Ectodermal cell (in vitro differentiated cells): ENCODE measurements at regions not wholly inside any gene's neighbourhood (a gene's known extent, or its start where the extent isn't known, plus 50 kb on each side); places are given as distances from the start of the nearest gene placed in this dataset.
"Not testable (repeated sequence)": the region's sequence is repeated elsewhere in the genome, so short reads cannot be mapped to it uniquely, and the experiment has no call there.

Source experiments
- H3K27ac ChIP-seq: 2 replicates; pipeline ENCODE4 v1.7.0; 2013; ENCODE audit warnings: mild to moderate bottlenecking, low read depth, low read length; ENCODE audit not compliant: insufficient read depth, poor library complexity, severe bottlenecking
- H3K27me3 ChIP-seq: 2 replicates; pipeline ENCODE4 v1.7.0; 2013; ENCODE audit warnings: mild to moderate bottlenecking, low read length; ENCODE audit not compliant: insufficient read depth, control insufficient read depth, poor library complexity, severe bottlenecking
- H3K36me3 ChIP-seq: one replicate; pipeline ENCODE4 v1.7.0; 2013; ENCODE audit warnings: low read length; ENCODE audit not compliant: control insufficient read depth, insufficient read depth
- H3K4me1 ChIP-seq: one replicate; pipeline ENCODE4 v1.7.0; 2013; ENCODE audit warnings: low read length; ENCODE audit not compliant: control insufficient read depth, insufficient read depth
- H3K4me3 ChIP-seq: 2 replicates; pipeline ENCODE4 v1.7.0; 2013; ENCODE audit warnings: low read depth, low read length, control low read depth; ENCODE audit not compliant: insufficient read depth
- H3K9me3 ChIP-seq: 2 replicates; pipeline ENCODE4 v1.7.0; 2013; ENCODE audit warnings: mild to moderate bottlenecking, low read length, moderate library complexity; ENCODE audit not compliant: control insufficient read depth
- WGBS, 2 experiments: methylation state at CpG; one replicate each; pipeline ENCODE4 v1.1.7; 2013; ENCODE audit warnings: missing lambda C conversion rate in 2 of 2; 5-methylcytosine and 5-hydroxymethylcytosine counted together

DNA sequence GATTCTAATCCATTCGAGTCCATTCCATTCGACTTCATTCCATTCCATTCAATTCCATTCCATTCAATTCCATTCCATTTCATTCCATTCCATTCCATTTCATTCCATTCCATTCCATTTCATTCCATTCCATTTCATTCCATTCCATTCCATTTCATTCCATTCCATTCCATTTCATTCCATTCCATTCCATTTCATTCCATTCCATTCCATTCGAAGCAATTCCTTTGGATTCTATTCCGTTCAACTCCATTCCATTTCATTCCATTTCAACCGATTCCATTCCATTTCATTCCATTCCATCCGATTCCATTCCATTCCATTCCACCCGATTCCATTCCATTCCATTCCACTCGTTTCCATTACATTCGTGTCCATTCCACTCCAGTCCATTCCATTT is 2583.2 kb upstream of the TPTE start:
- H3K4me3 ChIP-seq, H3K36me3 ChIP-seq, H3K4me1 ChIP-seq, H3K27me3 ChIP-seq, H3K27ac ChIP-seq: not testable (repeated sequence)
- H3K9me3 ChIP-seq, result peaks cover 51% of the 10 kb centered on the region
- WGBS, 2 experiments, result 77 to 78% methylated on average over 9 of the region's 9 CpGs

DNA sequence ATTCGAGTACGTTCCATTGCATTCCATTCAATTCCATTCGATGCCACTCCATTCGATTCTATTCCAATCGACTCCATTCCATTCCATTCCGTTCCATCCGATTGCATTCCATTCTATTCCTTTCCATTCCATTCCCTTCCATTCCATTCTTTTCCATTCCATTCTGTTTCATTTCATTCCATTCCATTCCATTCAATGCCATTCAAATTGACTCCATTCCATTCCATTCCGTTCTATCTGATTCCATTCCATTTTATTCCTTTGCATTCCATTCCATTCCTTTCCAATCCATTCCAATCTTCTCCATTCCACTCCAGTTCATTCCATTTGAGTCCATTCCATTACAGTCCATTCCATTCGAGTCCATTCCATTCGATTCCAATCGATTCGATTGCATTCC is 2580.0 kb upstream of the TPTE start:
- not testable (repeated sequence) for H3K27me3 ChIP-seq, H3K4me3 ChIP-seq, H3K36me3 ChIP-seq, H3K4me1 ChIP-seq, H3K27ac ChIP-seq
- H3K9me3 ChIP-seq, result peaks cover 49% of the 10 kb centered on the region
- 78 to 79% methylated on average over 12 of the region's 12 CpGs for WGBS, 2 experiments

DNA sequence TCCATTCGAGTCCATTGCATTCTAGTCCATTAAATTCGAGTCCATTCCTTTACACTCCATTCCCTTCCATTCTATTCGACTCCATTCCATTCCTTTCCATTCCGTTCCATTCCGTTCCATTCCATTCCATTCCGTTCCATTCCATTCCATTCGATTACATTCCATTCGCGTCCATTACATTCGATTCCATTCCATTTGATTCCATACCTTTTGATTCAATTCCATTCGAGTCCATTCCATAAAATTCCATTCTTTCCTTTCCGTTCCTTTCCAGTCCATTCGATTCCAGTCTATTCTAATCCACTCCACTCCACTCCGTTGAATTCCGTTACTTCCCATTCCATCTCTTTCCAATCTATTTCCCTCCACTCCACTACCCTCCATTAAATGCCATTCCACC is 2579.2 kb upstream of the TPTE start:
- H3K27me3 ChIP-seq, H3K27ac ChIP-seq, H3K4me3 ChIP-seq, H3K4me1 ChIP-seq, H3K36me3 ChIP-seq: not testable (repeated sequence)
- 78% methylated on average over 15 of the region's 15 CpGs for WGBS, 2 experiments
- H3K9me3 ChIP-seq, result peaks cover 53% of the 10 kb centered on the region

DNA sequence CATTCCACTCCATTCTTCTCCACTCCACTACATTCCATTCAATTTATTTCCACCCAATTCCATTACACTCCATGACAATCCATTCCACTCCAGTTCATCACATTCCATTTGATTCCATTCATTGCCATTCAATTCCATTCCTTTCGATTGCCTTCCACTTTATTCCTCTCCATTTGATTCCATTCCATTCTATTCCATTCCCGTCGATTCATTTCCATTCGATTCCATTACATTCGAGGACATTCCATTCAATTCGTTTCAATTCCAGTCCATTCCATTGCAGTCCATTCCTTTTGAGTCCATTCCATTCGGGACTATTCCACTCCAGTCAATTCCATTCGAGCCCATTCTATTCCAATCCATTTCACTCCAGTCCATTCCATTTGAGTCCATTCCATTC is 2577.8 kb upstream of the TPTE start:
- H3K9me3 ChIP-seq, result peaks cover 52% of the 10 kb centered on the region
- not testable (repeated sequence) for H3K4me1 ChIP-seq, H3K4me3 ChIP-seq, H3K36me3 ChIP-seq, H3K27ac ChIP-seq, H3K27me3 ChIP-seq
- 80 to 81% methylated on average over 8 of the region's 8 CpGs for WGBS, 2 experiments

DNA sequence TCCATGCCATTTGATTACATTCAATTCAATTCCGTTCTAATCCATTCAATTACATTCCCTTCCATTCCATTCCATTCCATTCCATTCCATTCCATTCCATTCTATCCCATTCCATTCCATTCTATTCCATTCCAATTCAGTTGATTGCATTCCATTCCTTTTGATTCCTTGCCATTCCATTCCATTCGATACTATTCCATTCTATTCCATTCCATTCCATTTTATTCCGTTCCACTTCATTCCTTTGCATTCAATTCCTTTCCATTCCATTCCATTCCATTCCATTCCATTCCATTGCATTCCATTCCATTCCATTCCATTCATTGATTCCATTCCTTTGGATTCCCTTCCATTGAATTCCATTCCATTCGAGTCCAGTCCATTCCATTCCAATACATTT is 2574.0 kb upstream of the TPTE start:
- H3K27ac ChIP-seq, result no peak overlapping the region
- no peak overlapping the region for H3K4me3 ChIP-seq
- H3K36me3 ChIP-seq, result no peaks in the 10 kb centered on the region
- 64% methylated on average over 4 of the region's 4 CpGs for WGBS, 2 experiments
- peaks cover 69% of the 10 kb centered on the region for H3K9me3 ChIP-seq
- no peaks in the 10 kb centered on the region for H3K4me1 ChIP-seq
- no peaks in the 10 kb centered on the region for H3K27me3 ChIP-seq

DNA sequence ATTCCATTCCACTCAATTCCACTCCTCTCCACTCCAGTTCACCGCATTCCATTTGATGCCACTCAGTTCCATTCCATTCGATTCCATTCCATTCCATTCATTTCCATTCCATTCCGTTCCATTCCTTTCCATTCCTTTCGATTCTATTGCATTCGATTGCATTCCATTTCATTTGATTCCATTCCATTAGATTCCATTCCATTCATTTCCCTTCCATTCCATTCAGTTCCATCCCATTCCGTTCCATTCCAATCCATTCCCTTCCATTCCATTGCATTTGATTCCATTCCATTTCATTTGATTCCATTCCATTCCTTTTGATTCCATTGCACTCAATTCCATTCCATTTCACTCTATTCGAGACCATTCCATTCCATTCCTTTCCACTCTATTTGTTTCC is 2572.7 kb upstream of the TPTE start:
- H3K36me3 ChIP-seq, H3K4me3 ChIP-seq, H3K27ac ChIP-seq, H3K4me1 ChIP-seq, H3K27me3 ChIP-seq: not testable (repeated sequence)
- WGBS, 2 experiments, result 79 to 80% methylated on average over 7 of the region's 7 CpGs
- peaks cover 75% of the 10 kb centered on the region for H3K9me3 ChIP-seq

DNA sequence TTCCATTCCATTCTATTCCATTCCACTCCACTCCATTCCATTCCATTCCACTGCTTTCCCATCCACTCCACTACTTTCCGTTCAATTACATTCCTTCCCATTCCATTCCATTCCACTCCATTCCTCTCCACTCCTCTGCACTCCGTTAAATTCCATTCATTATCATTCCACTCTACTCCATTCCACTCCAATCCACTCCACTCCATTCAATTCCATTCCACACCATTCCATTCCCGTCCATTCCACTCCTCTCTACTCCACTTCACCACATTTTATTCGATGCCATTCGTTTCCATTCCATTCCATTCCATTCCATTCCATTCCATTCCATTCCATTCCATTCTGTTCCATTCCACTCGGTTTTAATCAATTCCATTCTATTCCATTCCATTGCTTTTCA is 2571.5 kb upstream of the TPTE start:
- not testable (repeated sequence) for H3K4me3 ChIP-seq, H3K4me1 ChIP-seq, H3K36me3 ChIP-seq, H3K27me3 ChIP-seq, H3K27ac ChIP-seq
- peaks cover 77% of the 10 kb centered on the region for H3K9me3 ChIP-seq
- 54 to 56% methylated on average over 6 of the region's 6 CpGs for whole genome bisulfite sequencing, 2 experiments

DNA sequence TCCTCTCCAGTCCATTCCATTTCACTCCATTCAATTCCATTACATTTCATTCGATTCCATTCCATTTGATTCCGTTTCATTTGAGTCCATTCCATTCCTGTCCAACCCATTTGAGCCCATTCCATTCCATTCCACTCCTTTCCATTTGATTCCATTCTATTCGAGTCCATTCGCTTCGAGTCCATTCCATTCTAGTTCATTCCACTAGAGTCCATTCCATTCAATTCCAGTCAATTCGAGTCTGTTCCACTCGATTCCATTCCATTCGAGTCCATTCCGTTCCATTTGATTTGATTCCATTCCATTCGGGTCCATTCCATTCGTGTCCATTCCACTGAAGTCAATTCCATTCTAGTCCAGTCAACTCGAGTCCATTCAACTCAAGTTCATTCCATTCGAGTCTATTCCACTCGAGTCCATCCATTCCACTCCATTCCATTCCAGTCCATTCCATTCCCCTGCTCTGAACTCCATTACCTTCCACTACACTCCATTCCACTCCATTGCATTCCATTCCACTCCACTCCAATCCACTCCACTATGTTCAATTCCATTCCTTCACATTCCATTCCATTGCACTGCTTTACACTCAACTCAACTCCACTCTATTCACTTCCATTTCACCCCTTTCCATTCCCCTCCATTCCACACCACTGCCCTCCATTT is 2569.4 kb upstream of the TPTE start:
- Histone ChIP-seq H3K27ac (no peak overlapping the region), H3K9me3 (peaks cover 71% of the 10 kb centered on the region), H3K36me3 (no peaks in the 10 kb centered on the region), H3K4me1 (no peaks in the 10 kb centered on the region), H3K4me3 (no peak overlapping the region), H3K27me3 (no peaks in the 10 kb centered on the region)
- 69% methylated on average over 14 of the region's 14 CpGs for WGBS, 2 experiments

DNA sequence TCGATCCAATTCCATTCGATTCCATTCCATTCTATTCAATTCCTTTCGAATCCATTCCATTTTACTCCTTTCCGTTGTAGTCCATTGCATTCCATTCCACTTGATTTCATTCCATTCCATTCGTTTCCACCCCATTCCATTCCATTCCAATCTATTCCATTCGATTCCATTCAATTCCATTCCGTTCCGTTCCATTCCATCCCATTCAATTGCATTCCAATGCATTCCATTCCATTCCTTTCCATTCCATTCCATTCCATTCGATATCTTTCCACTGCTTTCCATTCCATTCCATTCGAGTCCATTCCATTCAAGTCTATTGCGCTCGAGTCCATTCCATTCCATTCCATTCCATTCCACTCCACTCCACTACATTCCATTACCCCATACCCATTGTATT is 2568.7 kb upstream of the TPTE start:
- no peaks in the 10 kb centered on the region for H3K36me3 ChIP-seq
- H3K27ac ChIP-seq, result no peak overlapping the region
- no peak overlapping the region for H3K4me3 ChIP-seq
- peaks cover 67% of the 10 kb centered on the region for H3K9me3 ChIP-seq
- no peaks in the 10 kb centered on the region for H3K4me1 ChIP-seq
- WGBS, 2 experiments, result 71 to 72% methylated on average over 12 of the region's 12 CpGs
- H3K27me3 ChIP-seq, result no peaks in the 10 kb centered on the region

DNA sequence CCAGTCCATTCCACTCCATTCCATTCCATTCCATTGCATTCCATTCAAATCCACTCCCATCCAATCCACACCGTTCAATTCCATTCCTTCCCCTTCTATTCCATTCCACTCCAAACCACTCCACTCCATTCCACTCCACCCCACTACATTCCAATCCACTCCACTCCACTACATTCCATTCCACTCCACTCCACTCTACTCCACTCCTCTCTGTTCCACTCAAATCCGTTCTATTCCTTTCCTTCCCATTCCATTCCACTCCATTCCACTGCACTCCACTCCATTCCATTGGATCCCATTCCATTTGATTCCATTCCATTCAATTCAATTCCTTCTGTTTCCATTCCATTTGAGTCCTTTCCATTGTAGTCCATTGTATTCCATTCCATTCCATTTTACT is 2568.3 kb upstream of the TPTE start:
- Histone ChIP-seq H3K4me3 (no peak overlapping the region), H3K27me3 (no peaks in the 10 kb centered on the region), H3K4me1 (no peaks in the 10 kb centered on the region), H3K27ac (no peak overlapping the region), H3K36me3 (no peaks in the 10 kb centered on the region), H3K9me3 (peaks cover 67% of the 10 kb centered on the region)
- WGBS, 2 experiments, result 58 to 59% methylated on average over 2 of the region's 2 CpGs
